H9 (cell line): ENCODE measurements at regions not wholly inside any gene's neighbourhood (a gene's known extent, or its start where the extent isn't known, plus 50 kb on each side); places are given as distances from the start of the nearest gene placed in this dataset.

Experiments used
- DNase-seq: peaks from one replicate; pipeline ENCODE4 v3.0.0-alpha.2; 2017
- H2AFZ ChIP-seq: one replicate; pipeline ENCODE4 v1.6.1; 2013; ENCODE audit warnings: mild to moderate bottlenecking, low read length, control low read depth, moderate library complexity
- H2AK5ac ChIP-seq: 2 replicates; pipeline ENCODE4 v1.6.1; 2013; ENCODE audit warnings: low read length, control low read depth, mixed read lengths; ENCODE audit not compliant: insufficient read length
- H2BK120ac ChIP-seq: one replicate; pipeline ENCODE4 v1.6.1; 2013; ENCODE audit warnings: low read depth, mild to moderate bottlenecking, low read length, control low read depth, inconsistent platforms; ENCODE audit not compliant: poor library complexity, severe bottlenecking
- H2BK12ac ChIP-seq: 2 replicates; pipeline ENCODE4 v1.6.1; 2013; ENCODE audit warnings: low read length, control low read depth, mixed read lengths, low read depth; ENCODE audit not compliant: insufficient read length
- H2BK15ac ChIP-seq: 2 replicates; pipeline ENCODE4 v1.6.1; 2013; ENCODE audit warnings: low read depth, low read length, control low read depth
- H2BK20ac ChIP-seq: one replicate; pipeline ENCODE4 v1.6.1; 2013; ENCODE audit warnings: low read depth, mild to moderate bottlenecking, low read length, control low read depth, inconsistent platforms; ENCODE audit not compliant: poor library complexity, severe bottlenecking
- H2BK5ac ChIP-seq: 2 replicates; pipeline ENCODE4 v1.6.1; 2013; ENCODE audit warnings: low read length, control low read depth, mixed read lengths; ENCODE audit not compliant: insufficient read length
- H3K14ac ChIP-seq: 2 replicates; pipeline ENCODE4 v1.6.1; 2013; ENCODE audit warnings: low read length, control low read depth; ENCODE audit not compliant: insufficient read depth
- H3K18ac ChIP-seq: 2 replicates; pipeline ENCODE4 v1.6.1; 2013; ENCODE audit warnings: low read depth, mild to moderate bottlenecking, mixed read lengths, low read length, control low read depth; ENCODE audit not compliant: insufficient read length
- H3K23ac ChIP-seq: 2 replicates; pipeline ENCODE4 v1.6.1; 2013; ENCODE audit warnings: low read length, control low read depth, mixed read lengths, low read depth; ENCODE audit not compliant: insufficient read length
- H3K23me2 ChIP-seq: 2 replicates; pipeline ENCODE4 v1.6.1; 2013; ENCODE audit warnings: low read depth, mild to moderate bottlenecking, mixed read lengths, low read length, control low read depth; ENCODE audit not compliant: insufficient read length, poor library complexity, severe bottlenecking
- H3K27ac ChIP-seq: 2 replicates; pipeline ENCODE4 v1.5.1; 2013; ENCODE audit warnings: low read length, control low read depth, mixed read lengths, low read depth; ENCODE audit not compliant: insufficient read length
- H3K27me3 ChIP-seq: 2 replicates; pipeline ENCODE4 v1.6.1; 2013; ENCODE audit warnings: low read length, control low read depth, inconsistent platforms; ENCODE audit not compliant: insufficient read depth
- H3K4ac ChIP-seq: 2 replicates; pipeline ENCODE4 v1.6.1; 2013; ENCODE audit warnings: low read depth, mild to moderate bottlenecking, control low read depth, inconsistent platforms, low read length, moderate library complexity
- H3K4me1 ChIP-seq: 2 replicates; pipeline ENCODE4 v1.6.1; 2013; ENCODE audit warnings: low read length, control low read depth, inconsistent platforms; ENCODE audit not compliant: insufficient read depth
- H3K4me2 ChIP-seq: 2 replicates; pipeline ENCODE4 v1.6.1; 2013; ENCODE audit warnings: low read length, control low read depth, mixed read lengths; ENCODE audit not compliant: insufficient read length, insufficient read depth
- H3K56ac ChIP-seq: 2 replicates; pipeline ENCODE4 v1.6.1; 2013; ENCODE audit warnings: low read depth, mild to moderate bottlenecking, mixed read lengths, low read length, control low read depth; ENCODE audit not compliant: insufficient read length
- H3K79me1 ChIP-seq: 2 replicates; pipeline ENCODE4 v1.6.1; 2013; ENCODE audit warnings: low read depth, mild to moderate bottlenecking, moderate library complexity, low read length, control low read depth, inconsistent platforms; ENCODE audit not compliant: insufficient read depth, poor library complexity, severe bottlenecking
- H3K79me2 ChIP-seq: 2 replicates; pipeline ENCODE4 v1.6.1; 2013; ENCODE audit warnings: low read length, control low read depth, inconsistent platforms; ENCODE audit not compliant: insufficient read depth
- H3K9ac ChIP-seq: 2 replicates; pipeline ENCODE4 v1.6.1; 2013; ENCODE audit warnings: low read length, control low read depth, mixed read lengths; ENCODE audit not compliant: insufficient read length; ENCODE audit errors: extremely low read depth
- H3K9me3 ChIP-seq: one replicate; pipeline ENCODE4 v1.6.1; 2013; ENCODE audit warnings: low read depth, low read length, inconsistent platforms; ENCODE audit not compliant: control insufficient read depth
- H3T11ph ChIP-seq: one replicate; pipeline ENCODE4 v1.6.1; 2013; ENCODE audit warnings: mild to moderate bottlenecking, low read length, control low read depth, inconsistent platforms
- H4K20me1 ChIP-seq: one replicate; pipeline ENCODE4 v1.6.1; 2013; ENCODE audit not compliant: control insufficient read depth, insufficient read length, insufficient read depth
- H4K5ac ChIP-seq: 2 replicates; pipeline ENCODE4 v1.6.1; 2013; ENCODE audit warnings: low read depth, mild to moderate bottlenecking, mixed read lengths, low read length, control low read depth; ENCODE audit not compliant: insufficient read length
- H4K8ac ChIP-seq: replicated peaks from 2 replicates; pipeline ENCODE4 v1.6.1; 2013; ENCODE audit warnings: low read length, control low read depth, mixed read lengths, low read depth; ENCODE audit not compliant: insufficient read length
- H4K91ac ChIP-seq: 2 replicates; pipeline ENCODE4 v1.6.1; 2013; ENCODE audit warnings: low read depth, mild to moderate bottlenecking, moderate library complexity, mixed read lengths, low read length, control low read depth; ENCODE audit not compliant: insufficient read length
- H3K27ac Mint-ChIP-seq, 3 experiments: 2 replicates in 2 of 3; 3 replicates in 1 of 3; pipeline ENCODE4 v1.8.0; 2020 to 2021; ENCODE audit warnings: mixed read lengths in 3 of 3, mild to moderate bottlenecking in 1 of 3, moderate library complexity in 1 of 3
- H3K27me3 Mint-ChIP-seq: 2 replicates; pipeline ENCODE4 v1.8.0; 2021; ENCODE audit warnings: low read depth, mild to moderate bottlenecking, moderate library complexity, mixed read lengths
- H3K36me3 Mint-ChIP-seq, 3 experiments: 2 replicates in 2 of 3; 3 replicates in 1 of 3; pipeline ENCODE4 v1.8.0; 2020 to 2021; ENCODE audit warnings: low read depth in 3 of 3, mixed read lengths in 3 of 3; ENCODE audit not compliant: insufficient read depth in 1 of 3
- H3K4me1 Mint-ChIP-seq, 2 experiments: 2 replicates each; pipeline ENCODE4 v1.8.0; 2020; ENCODE audit warnings: mixed read lengths in 2 of 2
- H3K4me3 Mint-ChIP-seq, 2 experiments: 2 replicates in 1 of 2; 3 replicates in 1 of 2; pipeline ENCODE4 v1.8.0; 2020 to 2021; ENCODE audit warnings: mild to moderate bottlenecking in 2 of 2, mixed read lengths in 2 of 2, moderate library complexity in 1 of 2
- H3K9me3 Mint-ChIP-seq, 2 experiments: 2 replicates in 1 of 2; 3 replicates in 1 of 2; pipeline ENCODE4 v1.8.0; 2020; ENCODE audit warnings: mild to moderate bottlenecking in 2 of 2, mixed read lengths in 2 of 2, moderate library complexity in 1 of 2
- WGBS: extraction: QIAGEN DNeasy Blood & Tissue Kit; methylation state at CpG from one replicate; pipeline ENCODE4 v1.1.7; 2013; ENCODE audit warnings: missing lambda C conversion rate, low lambda C conversion rate, mixed read lengths; ENCODE audit not compliant: insufficient read length; ENCODE audit errors: extremely low coverage; 5-methylcytosine and 5-hydroxymethylcytosine counted together
- TF ChIP-seq, protein P1 (sequence below): fragments of 200-600 bp; sonication (generic); conservative IDR thresholded peaks from 3 replicates; pipeline ENCODE4 v1.8.0; 2021; ENCODE audit warnings: antibody characterized with exemption, mild to moderate bottlenecking

DNA sequence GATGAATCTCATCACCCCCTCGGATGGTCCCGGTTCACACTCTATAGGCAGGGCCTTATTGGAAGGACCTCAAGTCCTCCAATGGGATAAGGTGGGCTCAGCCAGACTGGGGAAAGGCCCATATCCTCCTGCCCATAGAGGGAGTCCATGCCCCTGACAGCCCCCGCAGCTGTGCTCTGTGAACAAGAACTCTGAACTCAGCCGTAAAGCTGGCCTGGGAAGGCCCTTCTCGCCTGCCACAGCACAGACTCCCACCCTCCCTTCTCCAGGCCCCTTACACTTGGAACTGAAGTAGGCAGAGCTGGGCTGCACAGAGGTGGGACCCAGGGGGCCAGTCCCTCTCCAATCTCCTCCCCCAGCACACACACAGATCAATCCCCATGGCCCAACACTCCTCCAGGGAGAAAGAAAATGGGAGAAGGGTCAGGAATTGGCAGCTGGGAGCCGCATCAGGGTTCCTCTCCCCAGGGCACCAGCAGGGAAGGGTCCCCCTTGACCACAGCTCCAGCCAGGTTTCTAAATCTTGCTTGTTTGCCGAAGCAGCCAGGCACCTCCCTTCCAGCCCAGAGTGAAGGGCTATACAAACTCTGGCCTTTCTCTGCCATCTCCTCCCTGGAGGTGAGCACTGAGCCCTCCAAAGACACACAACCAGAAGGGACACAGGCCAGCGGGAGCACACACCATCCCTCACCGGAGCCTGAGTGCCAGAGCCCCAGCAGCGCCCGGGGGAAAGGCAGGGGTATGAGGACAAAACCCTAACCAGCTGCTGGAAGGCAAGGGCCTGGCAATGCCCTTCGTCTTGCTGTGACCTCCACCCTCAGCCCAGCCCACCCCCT, 454.1 kb downstream of the SOX9 start:
- H3K14ac ChIP-seq = no peak overlapping the region
- no peak overlapping the region for H3K18ac ChIP-seq
- no peaks in the 10 kb centered on the region for H3K4me1 ChIP-seq
- no peak overlapping the region for H3K9ac ChIP-seq
- peak overlapping the region in 1 of 3 experiments; percentile 10; a peak in 1 of 7 replicates for H3K27ac Mint-ChIP-seq
- H3T11ph ChIP-seq = no peak overlapping the region
- no peak overlapping the region for H2BK5ac ChIP-seq
- no peak overlapping the region for H2BK12ac ChIP-seq
- no peak overlapping the region for H3K4me3 Mint-ChIP-seq
- H4K8ac ChIP-seq = no peak overlapping the region
- no peak overlapping the region for H4K5ac ChIP-seq
- WGBS = no CpG with 5 or more reads among the region's 12 CpGs
- no peak overlapping the region for H2BK15ac ChIP-seq
- H3K56ac ChIP-seq = no peak overlapping the region
- peaks cover 23 to 40% of the 10 kb centered on the region in 2 experiments for H3K4me1 Mint-ChIP-seq
- no peak overlapping the region for H2AK5ac ChIP-seq
- H3K23me2 ChIP-seq = no peaks in the 10 kb centered on the region
- TF ChIP-seq, protein P1, sequence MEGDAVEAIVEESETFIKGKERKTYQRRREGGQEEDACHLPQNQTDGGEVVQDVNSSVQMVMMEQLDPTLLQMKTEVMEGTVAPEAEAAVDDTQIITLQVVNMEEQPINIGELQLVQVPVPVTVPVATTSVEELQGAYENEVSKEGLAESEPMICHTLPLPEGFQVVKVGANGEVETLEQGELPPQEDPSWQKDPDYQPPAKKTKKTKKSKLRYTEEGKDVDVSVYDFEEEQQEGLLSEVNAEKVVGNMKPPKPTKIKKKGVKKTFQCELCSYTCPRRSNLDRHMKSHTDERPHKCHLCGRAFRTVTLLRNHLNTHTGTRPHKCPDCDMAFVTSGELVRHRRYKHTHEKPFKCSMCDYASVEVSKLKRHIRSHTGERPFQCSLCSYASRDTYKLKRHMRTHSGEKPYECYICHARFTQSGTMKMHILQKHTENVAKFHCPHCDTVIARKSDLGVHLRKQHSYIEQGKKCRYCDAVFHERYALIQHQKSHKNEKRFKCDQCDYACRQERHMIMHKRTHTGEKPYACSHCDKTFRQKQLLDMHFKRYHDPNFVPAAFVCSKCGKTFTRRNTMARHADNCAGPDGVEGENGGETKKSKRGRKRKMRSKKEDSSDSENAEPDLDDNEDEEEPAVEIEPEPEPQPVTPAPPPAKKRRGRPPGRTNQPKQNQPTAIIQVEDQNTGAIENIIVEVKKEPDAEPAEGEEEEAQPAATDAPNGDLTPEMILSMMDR = no peak
- H3K27me3 Mint-ChIP-seq = peaks cover 33% of the 10 kb centered on the region
- no peak overlapping the region for H3K4me2 ChIP-seq
- H3K4ac ChIP-seq = no peak overlapping the region
- H2BK120ac ChIP-seq = no peak overlapping the region
- H2BK20ac ChIP-seq = no peak overlapping the region
- H4K91ac ChIP-seq = no peak overlapping the region
- no peaks in the 10 kb centered on the region for H3K36me3 Mint-ChIP-seq
- no peak overlapping the region for H3K23ac ChIP-seq
- H3K27me3 ChIP-seq = no peaks in the 10 kb centered on the region; the same call in 1 of the 2 replicates
- no peak overlapping the region for H2AFZ ChIP-seq
- no peaks in the 10 kb centered on the region for H3K79me1 ChIP-seq
- no peak for DNase-seq
- H3K27ac ChIP-seq = no peak overlapping the region
- H3K9me3 ChIP-seq = no peaks in the 10 kb centered on the region
- no peaks in the 10 kb centered on the region for H3K79me2 ChIP-seq
- no peaks in the 10 kb centered on the region for H4K20me1 ChIP-seq
- H3K9me3 Mint-ChIP-seq = no peaks in the 10 kb centered on the region
